22Rv1 (cell line): ENCODE measurements at regions not wholly inside any gene's neighbourhood (a gene's known extent, or its start where the extent isn't known, plus 50 kb on each side); places are given as distances from the start of the nearest gene placed in this dataset.
"Not testable (repeated sequence)": the region's sequence is repeated elsewhere in the genome, so short reads cannot be mapped to it uniquely, and the experiment has no call there.

Experiments used
- H3K27ac ChIP-seq: fragments of 450-650 bp; 2 replicates; pipeline ENCODE4 v1.5.1; 2017
- CTCF ChIP-seq: fragments of 450-650 bp; IDR thresholded peaks from 2 replicates; pipeline ENCODE4 v1.5.1; 2017; ENCODE audit warnings: mild to moderate bottlenecking
- ZFX ChIP-seq: fragments of 450-650 bp; IDR thresholded peaks from 2 replicates; pipeline ENCODE4 v1.6.1; 2017; ENCODE audit warnings: antibody characterized with exemption, borderline replicate concordance

GRCh38 chr12:42885677-42886076, 296.1 kb upstream of the PRICKLE1 start:
- TF ChIP-seq CTCF (no peak), ZFX (no peak)
- H3K27ac ChIP-seq: no peak overlapping the region

- H3K27ac ChIP-seq: no peak overlapping the region
- TF ChIP-seq ZFX: no peak
- TF ChIP-seq CTCF: no peak
Observed at GRCh38 chr12:42884116-42884515, 294.6 kb upstream of the PRICKLE1 start.

- TF ChIP-seq ZFX (no peak), CTCF (no peak)
- H3K27ac ChIP-seq: no peak overlapping the region
Observed at GRCh38 chr12:42873401-42873800, 283.9 kb upstream of the PRICKLE1 start.

- no peak for TF ChIP-seq ZFX
- TF ChIP-seq CTCF: no peak
- no peak overlapping the region for H3K27ac ChIP-seq
Observed at GRCh38 chr12:42871816-42872215, 282.3 kb upstream of the PRICKLE1 start.

GRCh38 chr12:42868291-42868690, 278.7 kb upstream of the PRICKLE1 start:
- TF ChIP-seq ZFX (no peak), CTCF (no peak)
- no peak overlapping the region for H3K27ac ChIP-seq

- peak overlapping the region; percentile 68 for H3K27ac ChIP-seq
- TF ChIP-seq ZFX (no peak), CTCF (no peak)
Observed at GRCh38 chr12:42865282-42865681, 275.7 kb upstream of the PRICKLE1 start.

GRCh38 chr12:42862055-42862454, 272.5 kb upstream of the PRICKLE1 start:
- no peak overlapping the region for H3K27ac ChIP-seq
- no peak for TF ChIP-seq ZFX
- no peak for TF ChIP-seq CTCF

- not testable (repeated sequence) for H3K27ac ChIP-seq
Observed at GRCh38 chr12:42860331-42860730, 270.8 kb upstream of the PRICKLE1 start.
